Psoas muscle (tissue), 7 donors: ENCODE measurements at regions not wholly inside any gene's neighbourhood (a gene's known extent, or its start where the extent isn't known, plus 50 kb on each side); places are given as distances from the start of the nearest gene placed in this dataset.

Experiments used
- ATAC-seq, 4 donors: fragments of 200-7000 bp; cut with Tn5 transposase; one replicate each; pipeline ENCODE4 v1.9.1; 2020; ENCODE audit warnings: moderate library complexity in 3 of 4, mild to moderate bottlenecking in 2 of 4
- DNase-seq, 2 donors: peaks; one replicate each; pipeline ENCODE4 v3.0.0-alpha.2; 2020
- H3K27ac ChIP-seq: fragments of 200-600 bp; one replicate; pipeline ENCODE4 v1.8.0; 2022
- H3K27me3 ChIP-seq, 3 donors: fragments of 200-600 bp in 1 of 3; one replicate each; pipeline versions ENCODE4 v1.6.1 to v1.8.0; 2013 to 2022; ENCODE audit warnings: low read length in 2 of 3, mild to moderate bottlenecking in 2 of 3, moderate library complexity in 1 of 3; ENCODE audit not compliant: insufficient read depth in 3 of 3
- H3K36me3 ChIP-seq, 2 donors: fragments of 200-600 bp in 1 of 2; one replicate each; pipeline versions ENCODE4 v1.6.1 to v1.8.0; 2013 to 2022; ENCODE audit warnings: low read depth in 1 of 2, mild to moderate bottlenecking in 1 of 2, moderate library complexity in 1 of 2; ENCODE audit not compliant: insufficient read depth in 1 of 2
- H3K4me1 ChIP-seq: fragments of 200-600 bp; one replicate; pipeline ENCODE4 v1.8.0; 2022
- H3K4me3 ChIP-seq: fragments of 200-600 bp; one replicate; pipeline ENCODE4 v1.8.0; 2022; ENCODE audit warnings: mild to moderate bottlenecking
- H3K9me3 ChIP-seq: fragments of 200-600 bp; one replicate; pipeline ENCODE4 v1.8.0; 2022
- CTCF ChIP-seq: fragments of 200-600 bp; IDR thresholded peaks from one replicate; pipeline ENCODE4 v1.8.0; 2022; ENCODE audit warnings: antibody characterized with exemption
- WGBS, 3 donors: extraction: QIAGEN DNeasy Blood & Tissue Kit; methylation state at CpG; one replicate each; pipeline versions ENCODE4 v1.1.6 to v1.1.7; 2013; 5-methylcytosine and 5-hydroxymethylcytosine counted together
- intact Hi-C, 2 donors: fragments of 100-400 bp; cut with DNase I; formaldehyde crosslinking; loops; one replicate each; pipeline versions ENCODE4 v1.11.0 to v1.14.2; 2022
- donor health status: healthy with polysubstance abuse.
- donor health status: DM: no; HTN: no; CAD: no; lungs with moderate emphysema.
- donor health status: Bipolar disorder and iron deficiency.
- donor health status: healthy.
- donor health status: DM: yes; HTN: yes; CAD: no.
- donor health status: DM: no; HTN: no; CAD: no.
- donor health status: DM: yes; HTN: yes; CAD: no.

GRCh38 chr20:20992686-20993360 lies 113.3 kb downstream of the LINC00237 start:
- H3K27ac ChIP-seq = no peak overlapping the region
- intact Hi-C loops = no loop called here
- TF ChIP-seq CTCF = no peak
- no peaks in the 10 kb centered on the region for H3K4me1 ChIP-seq
- DNase-seq = no peak
- no peak overlapping the region for H3K4me3 ChIP-seq
- no peaks in the 10 kb centered on the region for H3K36me3 ChIP-seq
- peaks cover 0 to 44% (median 3%) of the 10 kb centered on the region in 3 donors for H3K27me3 ChIP-seq
- H3K9me3 ChIP-seq = no peaks in the 10 kb centered on the region
- 27 to 37% (median 30%) methylated on average over 15 of the region's 15 CpGs for WGBS, 3 donors
- no peak for ATAC-seq

GRCh38 chr20:20992277-20992676 lies 113.9 kb downstream of the LINC00237 start:
- Histone ChIP-seq H3K36me3 (no peaks in the 10 kb centered on the region), H3K9me3 (no peaks in the 10 kb centered on the region), H3K4me1 (no peaks in the 10 kb centered on the region), H3K27ac (no peak overlapping the region), H3K27me3 (peaks cover 0 to 40% (median under 1%) of the 10 kb centered on the region in 3 donors), H3K4me3 (no peak overlapping the region)
- no peak for ATAC-seq
- intact Hi-C loops = no loop called here
- 90 to 92% (median 91%) methylated on average over 7 of the region's 7 CpGs for WGBS, 3 donors
- no peak for DNase-seq
- no peak for TF ChIP-seq CTCF

DNA sequence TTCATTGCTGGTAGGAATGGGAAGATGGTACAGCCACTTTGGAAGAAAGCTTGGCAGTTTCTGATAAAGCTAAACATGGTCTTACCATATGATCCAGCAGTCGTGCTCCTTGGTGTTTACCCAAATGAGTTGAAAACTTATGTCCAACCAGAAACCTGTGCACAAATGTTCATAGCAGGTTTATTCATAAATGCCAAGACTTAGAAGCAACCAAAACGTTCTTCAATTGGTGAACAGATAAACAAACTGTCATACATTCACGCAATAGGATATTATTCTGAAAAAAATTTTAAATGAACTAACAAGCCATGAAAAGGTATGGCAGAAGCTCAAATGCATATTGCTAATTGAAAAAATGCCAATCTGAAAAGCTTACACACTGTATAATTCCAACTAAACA lies 117.1 kb downstream of the LINC00237 start:
- Histone ChIP-seq H3K9me3 (no peaks in the 10 kb centered on the region), H3K36me3 (no peaks in the 10 kb centered on the region), H3K4me1 (no peaks in the 10 kb centered on the region), H3K27me3 (peaks cover 0 to 29% (median 2%) of the 10 kb centered on the region in 3 donors), H3K27ac (no peak overlapping the region), H3K4me3 (no peak overlapping the region)
- intact Hi-C loops = no loop called here
- no peak for TF ChIP-seq CTCF
- ATAC-seq (no peak), DNase-seq (no peak)
- WGBS, 3 donors = 48 to 62% (median 53%) methylated on average over 3 of the region's 3 CpGs

- intact Hi-C loops = no loop called here
- Histone ChIP-seq H3K4me1 (no peaks in the 10 kb centered on the region), H3K4me3 (no peak overlapping the region), H3K36me3 (no peaks in the 10 kb centered on the region), H3K27me3 (peaks cover 0 to 2% (median 0%) of the 10 kb centered on the region in 3 donors), H3K27ac (no peak overlapping the region), H3K9me3 (no peaks in the 10 kb centered on the region)
- TF ChIP-seq CTCF = no peak
- ATAC-seq = no peak
- DNase-seq = no peak
Measured at GRCh38 chr20:20979934-20980333, 126.2 kb downstream of the LINC00237 start.

DNA sequence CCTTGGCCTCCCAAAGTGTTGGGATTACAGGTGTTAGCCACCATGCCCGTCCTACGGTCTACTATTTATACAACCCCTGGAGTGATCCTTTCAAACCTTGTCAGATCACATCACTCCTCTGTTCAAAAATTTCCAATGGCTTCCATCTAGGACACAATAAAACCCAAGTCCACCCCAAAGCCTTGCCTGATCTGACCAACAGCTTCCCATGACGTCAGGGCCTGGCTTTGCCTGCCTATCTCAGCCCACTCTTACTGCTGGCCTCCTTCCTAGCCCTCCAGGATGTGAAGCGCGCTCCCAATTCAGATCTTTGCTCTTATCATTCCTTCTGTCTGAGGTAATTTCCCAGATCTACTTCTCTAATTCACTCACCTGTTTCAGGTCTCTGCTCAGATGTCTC lies 128.4 kb downstream of the LINC00237 start:
- intact Hi-C loops = no loop called here
- ATAC-seq (no peak), DNase-seq (no peak)
- H3K4me3 ChIP-seq = no peak overlapping the region
- H3K27me3 ChIP-seq = peaks cover 0 to 2% (median 0%) of the 10 kb centered on the region in 3 donors
- H3K36me3 ChIP-seq = no peaks in the 10 kb centered on the region
- no peak overlapping the region for H3K27ac ChIP-seq
- TF ChIP-seq CTCF = no peak
- no peaks in the 10 kb centered on the region for H3K9me3 ChIP-seq
- WGBS, 3 donors = 85 to 86% (median 86%) methylated on average over 5 of the region's 5 CpGs
- no peaks in the 10 kb centered on the region for H3K4me1 ChIP-seq
